Amniotic epithelial cell (primary cell): ENCODE measurements at regions not wholly inside any gene's neighbourhood (a gene's known extent, or its start where the extent isn't known, plus 50 kb on each side); places are given as distances from the start of the nearest gene placed in this dataset.

Experiments used
- DNase-seq: peaks from one replicate; pipeline ENCODE4 v3.0.0-alpha.2; 2010; ENCODE audit warnings: low read depth

GRCh38 chr9:116081435-116082115 is 72.0 kb upstream of the PAPPA start:
- DNase-seq, result peak; percentile 63

- no peak for DNase-seq
Observed at GRCh38 chr9:116083837-116084236, 69.8 kb upstream of the PAPPA start.

GRCh38 chr9:116084497-116084896 is 69.1 kb upstream of the PAPPA start:
- DNase-seq, result no peak

GRCh38 chr9:116087246-116087645 is 66.3 kb upstream of the PAPPA start:
- peak; percentile 86 for DNase-seq

GRCh38 chr9:116087751-116088194 is 65.8 kb upstream of the PAPPA start:
- DNase-seq, result peak; percentile 62

GRCh38 chr9:116088396-116088795 is 65.2 kb upstream of the PAPPA start:
- DNase-seq, result no peak

GRCh38 chr9:116090030-116090770 is 63.4 kb upstream of the PAPPA start:
- DNase-seq, result no peak

GRCh38 chr9:116094846-116095245 is 58.7 kb upstream of the PAPPA start:
- peak; percentile 51 for DNase-seq

GRCh38 chr9:116095403-116095802 is 58.2 kb upstream of the PAPPA start:
- no peak for DNase-seq

- no peak for DNase-seq
Observed at GRCh38 chr9:116096046-116096445, 57.5 kb upstream of the PAPPA start.

GRCh38 chr9:116096853-116097252 is 56.7 kb upstream of the PAPPA start:
- DNase-seq, result no peak

GRCh38 chr9:116098476-116098875 is 55.1 kb upstream of the PAPPA start:
- DNase-seq, result no peak

GRCh38 chr9:116099821-116100220 is 53.8 kb upstream of the PAPPA start:
- peak; percentile 86 for DNase-seq

- peak; percentile 99 for DNase-seq
Observed at GRCh38 chr9:116100711-116101121, 52.9 kb upstream of the PAPPA start.

- peak; percentile 94 for DNase-seq
Observed at GRCh38 chr9:116101516-116101915, 52.1 kb upstream of the PAPPA start.

GRCh38 chr9:116102596-116102995 is 51.0 kb upstream of the PAPPA start:
- DNase-seq, result no peak
